HG03571 (cell line): ENCODE measurements at regions not wholly inside any gene's neighbourhood (a gene's known extent, or its start where the extent isn't known, plus 50 kb on each side); places are given as distances from the start of the nearest gene placed in this dataset.
"Not testable (repeated sequence)": the region's sequence is repeated elsewhere in the genome, so short reads cannot be mapped to it uniquely, and the experiment has no call there.

Source experiments
- ATAC-seq: cut with Tn5 transposase; IDR thresholded peaks from one replicate; pipeline ENCODE4 v1.9.1; 2021; ENCODE audit not compliant: unreplicated experiment

- no peak for ATAC-seq
Observed at GRCh38 chr2:101612019-101612418, 85.5 kb upstream of the MAP4K4 start.

GRCh38 chr2:101610750-101611315, 86.7 kb upstream of the MAP4K4 start:
- ATAC-seq = no peak

- no peak for ATAC-seq
Observed at GRCh38 chr2:101609433-101609832, 88.1 kb upstream of the MAP4K4 start.

GRCh38 chr2:101608408-101609310, 88.8 kb upstream of the MAP4K4 start:
- no peak for ATAC-seq

GRCh38 chr2:101597347-101597944, 100.1 kb upstream of the MAP4K4 start:
- ATAC-seq = no peak

- ATAC-seq = no peak
Observed at GRCh38 chr2:101596333-101596732, 101.2 kb upstream of the MAP4K4 start.

- no peak for ATAC-seq
Observed at GRCh38 chr2:101587251-101587650, 110.3 kb upstream of the MAP4K4 start.

GRCh38 chr2:101583861-101584260, 108.9 kb upstream of the RFX8 start:
- no peak for ATAC-seq

GRCh38 chr2:101581675-101582299, 106.9 kb upstream of the RFX8 start:
- ATAC-seq = no peak

- no peak for ATAC-seq
Observed at GRCh38 chr2:101580528-101580927, 105.6 kb upstream of the RFX8 start.

- no peak for ATAC-seq
Observed at GRCh38 chr2:101578671-101579070, 103.8 kb upstream of the RFX8 start.

GRCh38 chr2:101578135-101578534, 103.2 kb upstream of the RFX8 start:
- not testable (repeated sequence) for ATAC-seq

- no peak for ATAC-seq
Observed at GRCh38 chr2:101577173-101577572, 102.3 kb upstream of the RFX8 start.

GRCh38 chr2:101574622-101575021, 99.7 kb upstream of the RFX8 start:
- no peak for ATAC-seq

GRCh38 chr2:101571951-101572350, 97.0 kb upstream of the RFX8 start:
- no peak for ATAC-seq

GRCh38 chr2:101569886-101570520, 95.1 kb upstream of the RFX8 start:
- ATAC-seq = no peak

GRCh38 chr2:101568969-101569368, 94.1 kb upstream of the RFX8 start:
- no peak for ATAC-seq

- ATAC-seq = no peak
Observed at GRCh38 chr2:101566632-101567228, 91.8 kb upstream of the RFX8 start.

- ATAC-seq = no peak
Observed at GRCh38 chr2:101563849-101564248, 88.9 kb upstream of the RFX8 start.

GRCh38 chr2:101560780-101561315, 85.9 kb upstream of the RFX8 start:
- no peak for ATAC-seq
